HepG2 (cell line): ENCODE measurements at regions not wholly inside any gene's neighbourhood (a gene's known extent, or its start where the extent isn't known, plus 50 kb on each side); places are given as distances from the start of the nearest gene placed in this dataset.

Experiments
- ATAC-seq: fragments of 200-7000 bp; cut with Tn5 transposase; 3 replicates; pipeline ENCODE4 v1.9.1; 2020; ENCODE audit warnings: mild to moderate bottlenecking, moderate library complexity
- BruUV-seq: library from RNA; stranded (reverse); fragments of 400-500 nt; replicated peaks from 2 replicates; lab custom pipeline; 2021; lab: Mats Ljungman, UMichigan
- CTCF ChIA-PET: fragments of 300-600 bp; formaldehyde crosslinking; extraction: SDS; loops from one replicate; lab custom pipeline; 2021; ENCODE audit warnings: low total read pairs, inconsistent platforms, low intra/inter-chr PET ratio; lab: Yijun Ruan, JAX
- POLR2A ChIA-PET: fragments of 350-600 bp; sonication (Branson Sonifier 250); formaldehyde crosslinking; loops from one replicate; lab custom pipeline; 2020; ENCODE audit warnings: antibody characterized with exemption, inconsistent platforms; lab: Yijun Ruan, JAX
- DNase-seq: peaks from one replicate; pipeline ENCODE4 v3.0.0-alpha.2; 2015; ENCODE audit warnings: low spot score
- FAIRE-seq: peaks from 3 replicates; lab custom pipeline; 2011; peaks lifted over from hg19 to GRCh38; lab: Jason Lieb, UNC
- H2AFZ ChIP-seq: one replicate; pipeline ENCODE4 v1.6.1; 2011; ENCODE audit warnings: low read length, inconsistent platforms
- H3K27ac ChIP-seq: fragments of 300-600 bp; 3 replicates; pipeline ENCODE4 v1.8.0; 2011; ENCODE audit warnings: mixed run types, mild to moderate bottlenecking, mixed read lengths, low read length, inconsistent platforms; ENCODE audit not compliant: insufficient read depth; ENCODE audit errors: extremely low read length
- H3K27me3 ChIP-seq, 2 experiments: fragments of 200-600 bp in 1 of 2; 2 replicates in 1 of 2; 3 replicates in 1 of 2; pipeline versions ENCODE4 v1.6.0 to v1.8.0; 2011; ENCODE audit warnings: low read length in 2 of 2, mild to moderate bottlenecking in 2 of 2, moderate library complexity in 2 of 2, inconsistent platforms in 1 of 2; ENCODE audit not compliant: insufficient read depth in 2 of 2, control insufficient read depth in 1 of 2
- H3K36me3 ChIP-seq, 2 experiments: fragments of 200-600 bp in 1 of 2; replicated peaks in 1 of 2; 2 replicates in 1 of 2; 3 replicates in 1 of 2; pipeline versions ENCODE4 v1.5.1 to v1.8.0; 2011; ENCODE audit warnings: low read length in 2 of 2, inconsistent platforms in 1 of 2; ENCODE audit not compliant: insufficient read depth in 2 of 2, control insufficient read depth in 1 of 2
- H3K4me1 ChIP-seq: 2 replicates; pipeline ENCODE4 v1.5.1; 2012; ENCODE audit warnings: low read length, inconsistent platforms; ENCODE audit not compliant: insufficient read depth
- H3K4me2 ChIP-seq: 2 replicates; pipeline ENCODE4 v1.6.0; 2011; ENCODE audit warnings: low read depth, low read length, inconsistent platforms
- H3K4me3 ChIP-seq, 3 experiments: fragments of 200-600 bp in 1 of 3; sonication (generic), shearing (Covaris generic) in 1 of 3; replicated peaks in 1 of 3; 2 replicates each; pipeline ENCODE4 v1.5.1; 2011 to 2016; ENCODE audit warnings: low read length in 3 of 3, inconsistent platforms in 2 of 3, low read depth in 2 of 3, mild to moderate bottlenecking in 2 of 3, control low read depth in 1 of 3, mixed read lengths in 1 of 3; ENCODE audit not compliant: insufficient read depth in 1 of 3
- H3K79me2 ChIP-seq: one replicate; pipeline ENCODE4 v1.6.1; 2011; ENCODE audit warnings: low read length, inconsistent platforms; ENCODE audit not compliant: insufficient read depth
- H3K9ac ChIP-seq: 2 replicates; pipeline ENCODE4 v1.6.0; 2011; ENCODE audit warnings: mild to moderate bottlenecking, low read depth, low read length, inconsistent platforms; ENCODE audit not compliant: insufficient read depth
- H3K9me3 ChIP-seq: 2 replicates; pipeline ENCODE4 v1.5.1; 2012; ENCODE audit warnings: mild to moderate bottlenecking, low read length
- H4K20me1 ChIP-seq: 2 replicates; pipeline ENCODE4 v1.6.0; 2011; ENCODE audit warnings: inconsistent platforms, mild to moderate bottlenecking, low read length, moderate library complexity; ENCODE audit not compliant: insufficient read depth
- CCDC6 ChIP-seq: sonication (generic); formaldehyde crosslinking; IDR thresholded peaks from 2 replicates; pipeline ENCODE4 v1.8.1; 2022; ENCODE audit warnings: mild to moderate bottlenecking, missing genetic modification reagents, moderate library complexity
- DNMT3B ChIP-seq: conservative IDR thresholded peaks from 2 replicates; pipeline ENCODE4 v1.6.1; 2016; ENCODE audit warnings: missing biosample characterization, control low read depth
- HDAC1 ChIP-seq: sonication (generic); formaldehyde crosslinking; IDR thresholded peaks from 2 replicates; pipeline ENCODE4 v1.5.1; 2020; ENCODE audit warnings: mild to moderate bottlenecking, missing genetic modification reagents
- HMGXB4 ChIP-seq, 2 experiments: sonication (generic) in 1 of 2; formaldehyde crosslinking in 1 of 2; IDR thresholded peaks; 2 replicates each; pipeline versions ENCODE4 v1.4.0 to v1.6.1; 2018 to 2020; ENCODE audit warnings: missing genetic modification reagents in 2 of 2, borderline replicate concordance in 1 of 2, low read depth in 1 of 2, mild to moderate bottlenecking in 1 of 2, missing biosample characterization in 1 of 2
- MEIS2 ChIP-seq: sonication (generic); formaldehyde crosslinking; IDR thresholded peaks from 2 replicates; pipeline ENCODE4 v1.9.0; 2021; ENCODE audit warnings: mild to moderate bottlenecking, missing genetic modification reagents
- PCBP1 ChIP-seq: fragments of 200-400 bp; formaldehyde crosslinking; IDR thresholded peaks from 2 replicates; pipeline ENCODE4 v1.6.1; 2017; ENCODE audit warnings: mild to moderate bottlenecking, low read depth, low read length, borderline replicate concordance
- PLSCR1 ChIP-seq: sonication (generic); formaldehyde crosslinking; IDR thresholded peaks from 2 replicates; pipeline ENCODE4 v1.5.0; 2020; ENCODE audit warnings: missing genetic modification reagents, mild to moderate bottlenecking, borderline replicate concordance
- POGK ChIP-seq: sonication (generic); formaldehyde crosslinking; conservative IDR thresholded peaks from 2 replicates; pipeline ENCODE4 v1.8.0; 2022; ENCODE audit warnings: mild to moderate bottlenecking, moderate library complexity, missing genetic modification reagents
- ZFP36L1 ChIP-seq: sonication (generic); formaldehyde crosslinking; IDR thresholded peaks from 2 replicates; pipeline ENCODE4 v1.8.0; 2022; ENCODE audit warnings: mild to moderate bottlenecking, missing genetic modification reagents, moderate library complexity
- ZNF652 ChIP-seq: IDR thresholded peaks from 2 replicates; pipeline ENCODE4 v1.6.1; 2016; ENCODE audit warnings: low read depth, borderline replicate concordance
- ZNF672 ChIP-seq: sonication (generic); formaldehyde crosslinking; IDR thresholded peaks from 2 replicates; pipeline ENCODE4 v1.8.1; 2022; ENCODE audit warnings: missing genetic modification reagents
- WGBS: methylation state at CpG from one replicate; pipeline ENCODE4 v1.1.6; 2017; ENCODE audit warnings: low lambda C conversion rate; 5-methylcytosine and 5-hydroxymethylcytosine counted together
- in situ Hi-C: cut with HindIII; loops from 2 replicates; pipeline ENCODE4 v1.10.0; 2017; ENCODE audit warnings: low pct_unique_long_range_greater_than_20kb; ENCODE audit not compliant: extremely low pct_ligation_motif_present
- intact Hi-C: fragments of 100-400 bp; cut with micrococcal nuclease; formaldehyde crosslinking; loops from one replicate; pipeline ENCODE4 v1.10.0; 2022; ENCODE audit not compliant: unreplicated experiment

- ChIA-PET POLR2A (no interaction called here), CTCF (no interaction called here)
- Histone ChIP-seq H3K4me2 (no peak overlapping the region), H2AFZ (no peak overlapping the region), H3K4me3 (no peak overlapping the region), H3K9me3 (no peaks in the 10 kb centered on the region), H3K27me3 (peaks cover 2 to 4% of the 10 kb centered on the region in 2 experiments; a peak in 3 of 5 replicates)
- WGBS: 0% methylated on average over 3 of the region's 3 CpGs
- BruUV-seq: no TSS peak
- TF ChIP-seq PCBP1 (no peak), MEIS2 (CRISPR knock-in tag) (no peak), ZNF672 (CRISPR knock-in tag) (no peak), CCDC6 (CRISPR knock-in tag) (no peak), DNMT3B (CRISPR knock-in tag) (no peak), POGK (no peak), ZNF652 (CRISPR knock-in tag) (no peak), HMGXB4 (CRISPR knock-in tag; IDR thresholded peaks at IDR 0.05; ENCODE audit: borderline replicate concordance in 1 of 2, low read depth in 1 of 2) (no peak), ZFP36L1 (CRISPR knock-in tag) (no peak), HDAC1 (no peak), PLSCR1 (CRISPR knock-in tag) (no peak)
- TF ChIP-seq, all 625 proteins: peak for 0
- Histone ChIP-seq H4K20me1 (no peaks in the 10 kb centered on the region), H3K9ac (no peak overlapping the region), H3K4me1 (no peaks in the 10 kb centered on the region), H3K79me2 (no peaks in the 10 kb centered on the region), H3K36me3 (no peaks in the 10 kb centered on the region), H3K27ac (no peak overlapping the region)
- in situ Hi-C loops (no loop called here), intact Hi-C loops (no loop called here)
- ATAC-seq (no peak), FAIRE-seq (no peak), DNase-seq (no peak)
Observed at GRCh38 chr16:49108611-49109010, 173.0 kb downstream of the CBLN1 start.
